Cardiac muscle cell (in vitro differentiated cells and primary cell): ENCODE measurements at regions not wholly inside any gene's neighbourhood (a gene's known extent, or its start where the extent isn't known, plus 50 kb on each side); places are given as distances from the start of the nearest gene placed in this dataset.

Experiments used
- DNase-seq, 2 donors: peaks; one replicate each; pipeline versions ENCODE4 v3.0.0 to v3.0.0-alpha.2; 2010 to 2017; ENCODE audit warnings: low read depth in 1 of 2, low spot score in 1 of 2
- H3K27ac ChIP-seq: fragments of 200-600 bp; sonication (generic); 2 replicates; pipeline ENCODE4 v1.5.1; 2016
- H3K27me3 ChIP-seq: fragments of 200-600 bp; sonication (generic); 2 replicates; pipeline ENCODE4 v1.6.0; 2016; ENCODE audit warnings: control low read depth
- H3K36me3 ChIP-seq: fragments of 200-600 bp; sonication (generic); 2 replicates; pipeline ENCODE4 v1.5.1; 2016; ENCODE audit warnings: control low read depth
- H3K4me1 ChIP-seq: fragments of 200-600 bp; sonication (generic); 2 replicates; pipeline ENCODE4 v1.8.1; 2017; ENCODE audit warnings: low read depth, mild to moderate bottlenecking, mixed run types
- H3K4me3 ChIP-seq: fragments of 200-600 bp; sonication (generic); 2 replicates; pipeline ENCODE4 v1.5.1; 2016; ENCODE audit warnings: mild to moderate bottlenecking
- H3K9me3 ChIP-seq: fragments of 200-600 bp; sonication (generic); 2 replicates; pipeline ENCODE4 v1.5.1; 2017; ENCODE audit warnings: low read depth, mild to moderate bottlenecking, control low read depth
- CTCF ChIP-seq: IDR thresholded peaks from 2 replicates; pipeline ENCODE4 v1.5.1; 2012; ENCODE audit warnings: low read depth, mild to moderate bottlenecking, low read length

GRCh38 chr5:158055111-158055501, 196.2 kb upstream of the CLINT1 start:
- H3K9me3 ChIP-seq: no peaks in the 10 kb centered on the region
- no peak for TF ChIP-seq CTCF
- no peak overlapping the region for H3K4me3 ChIP-seq
- no peaks in the 10 kb centered on the region for H3K27me3 ChIP-seq
- H3K36me3 ChIP-seq: no peaks in the 10 kb centered on the region
- no peak for DNase-seq
- no peak overlapping the region for H3K27ac ChIP-seq
- H3K4me1 ChIP-seq: no peaks in the 10 kb centered on the region

GRCh38 chr5:158054223-158055110, 195.5 kb upstream of the CLINT1 start:
- no peaks in the 10 kb centered on the region for H3K9me3 ChIP-seq
- no peak for TF ChIP-seq CTCF
- no peaks in the 10 kb centered on the region for H3K36me3 ChIP-seq
- no peak overlapping the region for H3K27ac ChIP-seq
- H3K4me1 ChIP-seq: no peaks in the 10 kb centered on the region
- no peak overlapping the region for H3K4me3 ChIP-seq
- DNase-seq: no peak
- no peaks in the 10 kb centered on the region for H3K27me3 ChIP-seq

GRCh38 chr5:158051036-158051435, 192.1 kb upstream of the CLINT1 start:
- Histone ChIP-seq H3K4me3 (no peak overlapping the region), H3K27ac (no peak overlapping the region), H3K36me3 (no peaks in the 10 kb centered on the region), H3K27me3 (no peaks in the 10 kb centered on the region), H3K9me3 (no peaks in the 10 kb centered on the region), H3K4me1 (no peaks in the 10 kb centered on the region)
- TF ChIP-seq CTCF: no peak
- DNase-seq: no peak

GRCh38 chr5:158050421-158050820, 191.5 kb upstream of the CLINT1 start:
- no peaks in the 10 kb centered on the region for H3K9me3 ChIP-seq
- H3K36me3 ChIP-seq: no peaks in the 10 kb centered on the region
- no peaks in the 10 kb centered on the region for H3K27me3 ChIP-seq
- TF ChIP-seq CTCF: no peak
- H3K27ac ChIP-seq: no peak overlapping the region
- H3K4me3 ChIP-seq: no peak overlapping the region
- no peak for DNase-seq
- H3K4me1 ChIP-seq: no peaks in the 10 kb centered on the region

GRCh38 chr5:158049459-158049858, 190.5 kb upstream of the CLINT1 start:
- no peaks in the 10 kb centered on the region for H3K27me3 ChIP-seq
- H3K4me3 ChIP-seq: no peak overlapping the region
- no peaks in the 10 kb centered on the region for H3K9me3 ChIP-seq
- no peaks in the 10 kb centered on the region for H3K36me3 ChIP-seq
- DNase-seq: no peak
- no peak overlapping the region for H3K27ac ChIP-seq
- no peak for TF ChIP-seq CTCF
- no peaks in the 10 kb centered on the region for H3K4me1 ChIP-seq
